Endothelial cell of umbilical vein (primary cell): ENCODE measurements at regions not wholly inside any gene's neighbourhood (a gene's known extent, or its start where the extent isn't known, plus 50 kb on each side); places are given as distances from the start of the nearest gene placed in this dataset.

ENCODE experiments used
- EZH2 ChIP-seq: IDR thresholded peaks from 2 replicates; pipeline ENCODE4 v1.6.1; 2012; ENCODE audit warnings: borderline replicate concordance, low read depth, mild to moderate bottlenecking, moderate library complexity, low read length, inconsistent platforms; ENCODE audit not compliant: severe bottlenecking
- GATA2 ChIP-seq: IDR thresholded peaks from 2 replicates; pipeline ENCODE4 v1.7.0; 2011; ENCODE audit warnings: low read depth, mild to moderate bottlenecking, moderate library complexity, mixed read lengths, low read length; ENCODE audit not compliant: insufficient read length, insufficient read depth
- JUN ChIP-seq: IDR thresholded peaks from 2 replicates; pipeline ENCODE4 v1.6.1; 2011; ENCODE audit warnings: borderline replicate concordance, low read depth; ENCODE audit not compliant: insufficient read length, insufficient read depth
- POLR2A ChIP-seq: IDR thresholded peaks from 2 replicates; pipeline ENCODE4 v1.6.1; 2012; ENCODE audit warnings: low read depth, mild to moderate bottlenecking, control low read depth, low read length
- POLR2AphosphoS5 ChIP-seq: IDR thresholded peaks from 2 replicates; pipeline ENCODE4 v1.6.1; 2012; ENCODE audit warnings: low read depth, mild to moderate bottlenecking, control low read depth, low read length, moderate library complexity; ENCODE audit not compliant: insufficient read depth
- TF ChIP-seq, protein P1 (sequence below), 2 donors: IDR thresholded peaks; 1 replicate in 1 of 2; 2 replicates in 1 of 2; pipeline ENCODE4 v1.5.1; 2011; ENCODE audit warnings: low read length in 2 of 2, mild to moderate bottlenecking in 2 of 2, moderate library complexity in 2 of 2, control low read depth in 1 of 2, inconsistent platforms in 1 of 2, low read depth in 1 of 2; ENCODE audit not compliant: insufficient read depth in 1 of 2; ENCODE audit errors: extremely low read depth in 1 of 2

DNA sequence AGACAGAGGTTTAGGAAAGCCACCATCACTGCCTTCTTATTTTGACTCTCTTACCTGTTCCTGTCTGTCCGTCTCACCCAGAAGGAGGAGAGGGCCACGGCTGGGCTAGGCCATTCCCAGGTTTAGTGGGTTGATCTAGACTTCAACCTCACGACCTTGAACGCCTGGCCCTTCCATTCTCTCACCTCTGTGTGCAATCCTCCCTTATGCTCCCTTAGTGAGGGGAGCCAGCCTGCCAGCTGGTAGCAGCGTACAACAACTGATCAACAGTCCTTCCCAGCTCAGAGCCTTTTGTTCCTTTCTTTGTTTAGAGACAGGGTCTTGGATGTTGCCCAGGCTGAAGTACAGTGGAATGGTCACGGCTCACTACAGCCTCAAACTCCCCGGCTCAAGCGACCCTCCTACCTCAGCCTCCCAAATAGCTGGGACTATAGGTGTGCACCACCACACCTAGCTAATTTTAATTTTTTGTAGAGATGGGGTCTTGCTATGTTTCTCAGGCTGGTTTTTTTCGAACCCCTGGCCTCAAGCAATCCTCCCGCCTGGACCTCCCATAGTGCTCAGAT, 123.9 kb downstream of the ZNF664 start:
- TF ChIP-seq, protein P1, sequence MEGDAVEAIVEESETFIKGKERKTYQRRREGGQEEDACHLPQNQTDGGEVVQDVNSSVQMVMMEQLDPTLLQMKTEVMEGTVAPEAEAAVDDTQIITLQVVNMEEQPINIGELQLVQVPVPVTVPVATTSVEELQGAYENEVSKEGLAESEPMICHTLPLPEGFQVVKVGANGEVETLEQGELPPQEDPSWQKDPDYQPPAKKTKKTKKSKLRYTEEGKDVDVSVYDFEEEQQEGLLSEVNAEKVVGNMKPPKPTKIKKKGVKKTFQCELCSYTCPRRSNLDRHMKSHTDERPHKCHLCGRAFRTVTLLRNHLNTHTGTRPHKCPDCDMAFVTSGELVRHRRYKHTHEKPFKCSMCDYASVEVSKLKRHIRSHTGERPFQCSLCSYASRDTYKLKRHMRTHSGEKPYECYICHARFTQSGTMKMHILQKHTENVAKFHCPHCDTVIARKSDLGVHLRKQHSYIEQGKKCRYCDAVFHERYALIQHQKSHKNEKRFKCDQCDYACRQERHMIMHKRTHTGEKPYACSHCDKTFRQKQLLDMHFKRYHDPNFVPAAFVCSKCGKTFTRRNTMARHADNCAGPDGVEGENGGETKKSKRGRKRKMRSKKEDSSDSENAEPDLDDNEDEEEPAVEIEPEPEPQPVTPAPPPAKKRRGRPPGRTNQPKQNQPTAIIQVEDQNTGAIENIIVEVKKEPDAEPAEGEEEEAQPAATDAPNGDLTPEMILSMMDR (IDR thresholded peaks at IDR 0.05; ENCODE audit: extremely low read depth in 1 of 2, insufficient read depth in 1 of 2, low read depth in 1 of 2, low read length in 2 of 2), result no peak
- TF ChIP-seq POLR2AphosphoS5, result no peak
- no peak for TF ChIP-seq EZH2
- TF ChIP-seq POLR2A, result no peak
- no peak for TF ChIP-seq GATA2
- no peak for TF ChIP-seq JUN
